HG02970 (cell line): ENCODE measurements at regions not wholly inside any gene's neighbourhood (a gene's known extent, or its start where the extent isn't known, plus 50 kb on each side); places are given as distances from the start of the nearest gene placed in this dataset.

Experiments
- ATAC-seq: cut with Tn5 transposase; IDR thresholded peaks from one replicate; pipeline ENCODE4 v1.9.1; 2021; ENCODE audit warnings: mild to moderate bottlenecking, moderate library complexity, moderate number of reproducible peaks; ENCODE audit not compliant: unreplicated experiment, low FRiP score

GRCh38 chr10:107740962-107741690, 576.6 kb upstream of the SORCS1 start:
- no peak for ATAC-seq

- ATAC-seq: no peak
Measured at GRCh38 chr10:107739951-107740350, 575.4 kb upstream of the SORCS1 start.

- no peak for ATAC-seq
Measured at GRCh38 chr10:107733328-107734130, 569.0 kb upstream of the SORCS1 start.

- no peak for ATAC-seq
Measured at GRCh38 chr10:107732045-107732444, 567.5 kb upstream of the SORCS1 start.

GRCh38 chr10:107728807-107729206, 564.3 kb upstream of the SORCS1 start:
- ATAC-seq: no peak

GRCh38 chr10:107727767-107728317, 563.3 kb upstream of the SORCS1 start:
- ATAC-seq: no peak

GRCh38 chr10:107718864-107719263, 554.4 kb upstream of the SORCS1 start:
- no peak for ATAC-seq

GRCh38 chr10:107717046-107717445, 552.5 kb upstream of the SORCS1 start:
- ATAC-seq: no peak

- ATAC-seq: no peak
Measured at GRCh38 chr10:107715565-107715964, 551.1 kb upstream of the SORCS1 start.

GRCh38 chr10:107708981-107709380, 544.5 kb upstream of the SORCS1 start:
- ATAC-seq: no peak

- no peak for ATAC-seq
Measured at GRCh38 chr10:107706096-107706725, 541.7 kb upstream of the SORCS1 start.

GRCh38 chr10:107701943-107702342, 537.4 kb upstream of the SORCS1 start:
- ATAC-seq: no peak

GRCh38 chr10:107692072-107692471, 527.6 kb upstream of the SORCS1 start:
- ATAC-seq: no peak

- ATAC-seq: no peak
Measured at GRCh38 chr10:107689323-107689722, 524.8 kb upstream of the SORCS1 start.

- no peak for ATAC-seq
Measured at GRCh38 chr10:107687701-107688100, 523.2 kb upstream of the SORCS1 start.

GRCh38 chr10:107686095-107686494, 521.6 kb upstream of the SORCS1 start:
- no peak for ATAC-seq

GRCh38 chr10:107671960-107672359, 507.5 kb upstream of the SORCS1 start:
- ATAC-seq: no peak

- ATAC-seq: no peak
Measured at GRCh38 chr10:107666214-107666613, 501.7 kb upstream of the SORCS1 start.

GRCh38 chr10:107665459-107665858, 501.0 kb upstream of the SORCS1 start:
- ATAC-seq: no peak

- ATAC-seq: no peak
Measured at GRCh38 chr10:107657851-107658250, 493.3 kb upstream of the SORCS1 start.

GRCh38 chr10:107656932-107657331, 492.4 kb upstream of the SORCS1 start:
- ATAC-seq: no peak
